ENCODE measurements at regions not wholly inside any gene's neighbourhood (a gene's known extent, or its start where the extent isn't known, plus 50 kb on each side); places are given as distances from the start of the nearest gene placed in this dataset.

DNA sequence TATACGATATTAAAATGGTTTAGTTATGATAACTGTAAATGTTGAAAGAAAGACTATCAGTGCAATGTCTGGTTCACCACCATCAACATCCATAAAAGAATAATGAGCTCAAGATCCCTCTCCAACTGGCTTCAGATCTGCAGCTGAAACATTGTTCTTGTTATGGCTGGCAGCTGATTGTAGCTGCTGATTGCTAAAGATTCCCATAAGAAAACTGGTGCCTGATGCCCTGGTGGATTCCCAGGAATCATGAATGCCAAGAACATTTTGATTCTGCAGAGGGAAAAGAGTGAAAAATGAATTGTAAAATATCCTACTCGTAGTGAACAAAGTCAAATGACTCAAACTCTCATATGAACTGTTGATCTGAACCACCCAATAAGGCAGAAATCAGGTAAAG lies 1160.2 kb downstream of the EPHA7 start:
- Histone ChIP-seq H3K79me1 (ENCODE audit: low read depth, low read length) (no peaks in the 10 kb centered on the region), H3K4me3 (ENCODE audit: extremely low read depth in 1 of 4, insufficient read depth in 2 of 4, low read depth in 3 of 4, low read length in 4 of 4) (no peak overlapping the region), H3K4ac (replicated peaks; ENCODE audit: insufficient read length, low read depth, low read length) (no peak overlapping the region), H3K27ac (ENCODE audit: low read depth, low read length) (no peak overlapping the region), H3K14ac (ENCODE audit: insufficient read length) (no peak overlapping the region), H4K91ac (replicated peaks; ENCODE audit: insufficient read length, low read length) (no peak overlapping the region), H3K18ac (ENCODE audit: extremely low read depth, low read length) (no peak overlapping the region), H3K36me3 (ENCODE audit: control insufficient read depth in 2 of 4, insufficient read depth in 4 of 4, low read length in 3 of 4) (no peaks in the 10 kb centered on the region), H3K4me1 (replicated peaks in 1 of 4; ENCODE audit: control insufficient read depth in 3 of 4, insufficient read depth in 4 of 4, low read length in 3 of 4) (no peaks in the 10 kb centered on the region), H2BK5ac (ENCODE audit: low read depth, low read length) (no peak overlapping the region), H2BK20ac (ENCODE audit: low read length) (no peak overlapping the region), H3K9me3 (ENCODE audit: insufficient read depth in 2 of 2, low read depth in 1 of 2, low read length in 1 of 2) (no peaks in the 10 kb centered on the region), H3K23ac (ENCODE audit: insufficient read length) (no peak overlapping the region), H4K5ac (ENCODE audit: insufficient read length, low read depth, low read length) (no peak overlapping the region), H4K20me1 (replicated peaks in 1 of 2; ENCODE audit: control insufficient read depth in 1 of 2, insufficient read depth in 2 of 2, low read length in 2 of 2) (no peaks in the 10 kb centered on the region), H2AFZ (ENCODE audit: low read length) (no peak overlapping the region), H3K9ac (replicated peaks in 1 of 4; ENCODE audit: extremely low read depth in 1 of 4, low read depth in 3 of 4, low read length in 3 of 4) (no peak overlapping the region), H3K56ac (replicated peaks; ENCODE audit: insufficient read length, low read depth, low read length) (no peak overlapping the region), H2BK12ac (ENCODE audit: low read depth, low read length) (no peak overlapping the region), H3K79me2 (ENCODE audit: control insufficient read depth in 1 of 2, insufficient read depth in 2 of 2, low read length in 2 of 2) (no peaks in the 10 kb centered on the region), H3K27me3 (replicated peaks in 1 of 4; ENCODE audit: control insufficient read depth in 3 of 4, extremely low read depth in 1 of 4, insufficient read depth in 3 of 4, low read length in 3 of 4) (no peaks in the 10 kb centered on the region), H3K4me2 (ENCODE audit: insufficient read depth in 1 of 2, low read depth in 2 of 2, low read length in 2 of 2) (no peak overlapping the region), H2BK15ac (ENCODE audit: low read length) (no peak overlapping the region), H2BK120ac (replicated peaks; ENCODE audit: low read depth, low read length) (no peak overlapping the region), H3K23me2 (ENCODE audit: low read depth, low read length) (no peaks in the 10 kb centered on the region), H2AK5ac (ENCODE audit: low read depth, low read length) (no peak overlapping the region), H4K8ac (ENCODE audit: extremely low read depth, insufficient read depth, low read length) (no peak overlapping the region)
- 81% methylated on average over 2 of the region's 2 CpGs; no CpG with 5 or more reads in 1 of the 2 experiments for WGBS, 2 experiments (ENCODE audit: extremely low coverage in 1 of 2, insufficient coverage in 1 of 2, insufficient read length in 1 of 2, insufficient replicate concordance in 2 of 2, low coverage in 1 of 2, low lambda C conversion rate in 2 of 2, missing lambda C conversion rate in 1 of 2)
- TF ChIP-seq EZH2 (IDR thresholded peaks at IDR 0.05; ENCODE audit: low read depth, low read length, severe bottlenecking) (no peak), RAD21 (IDR thresholded peaks at IDR 0.05 in 1 of 2, conservative IDR thresholded peaks at IDR 0.05 in 1 of 2; ENCODE audit: low read depth in 2 of 2, low read length in 2 of 2) (no peak), TCF12 (IDR thresholded peaks at IDR 0.05; ENCODE audit: low read depth, low read length) (no peak), TBP (IDR thresholded peaks at IDR 0.05; ENCODE audit: low read depth, low read length) (no peak), KDM5A (IDR thresholded peaks at IDR 0.05; ENCODE audit: low read length) (no peak), JUN (IDR thresholded peaks at IDR 0.05; ENCODE audit: low read depth, low read length) (no peak), ATF3 (IDR thresholded peaks at IDR 0.05; ENCODE audit: insufficient read depth, low read depth, low read length) (no peak), KDM4A (IDR thresholded peaks at IDR 0.05; ENCODE audit: low read depth, low read length, severe bottlenecking) (no peak), EGR1 (IDR thresholded peaks at IDR 0.05; ENCODE audit: borderline replicate concordance, low read depth, low read length) (no peak)
- POLR2A ChIA-PET (ENCODE audit: partially characterized antibody) = no interaction called here
- CTCF ChIA-PET (ENCODE audit: partially characterized antibody) = no interaction called here
- no peak for FAIRE-seq
- no peak for DNase-seq (ENCODE audit: low read depth in 1 of 2, low spot score in 2 of 2)

Measured in H1 (cell line).